ENCODE measurements at regions not wholly inside any gene's neighbourhood (a gene's known extent, or its start where the extent isn't known, plus 50 kb on each side); places are given as distances from the start of the nearest gene placed in this dataset.

DNA sequence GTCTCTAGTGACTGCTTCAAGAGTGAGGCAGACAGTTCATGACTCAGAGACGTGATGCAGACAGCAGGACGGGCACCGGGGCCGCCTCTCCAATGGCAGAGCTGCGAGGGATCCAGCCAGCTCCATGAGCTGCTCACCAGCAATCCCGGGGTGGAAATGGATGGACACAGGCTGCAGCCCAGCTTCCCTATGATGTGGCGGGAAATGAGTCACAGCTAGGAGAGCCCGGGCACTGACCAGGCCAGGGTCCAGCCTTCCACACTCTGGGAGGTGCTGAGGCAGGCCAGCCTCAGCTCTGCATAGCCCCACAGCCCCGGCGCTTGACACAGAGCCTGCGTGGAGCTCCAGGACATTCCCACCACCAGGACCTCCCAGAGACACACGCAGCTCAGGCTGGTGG lies 244.8 kb upstream of the IRX2 start:
- Mint-ChIP-seq H3K4me3 (no peak overlapping the region), H3K4me1 (no peaks in the 10 kb centered on the region), H3K27ac (no peak overlapping the region), H3K27me3 (peaks cover 3% of the 10 kb centered on the region), H3K36me3 (ENCODE audit: low read depth) (no peaks in the 10 kb centered on the region), H3K9me3 (peaks cover 14% of the 10 kb centered on the region)
- no peak for ATAC-seq (replicated peaks)

DNA sequence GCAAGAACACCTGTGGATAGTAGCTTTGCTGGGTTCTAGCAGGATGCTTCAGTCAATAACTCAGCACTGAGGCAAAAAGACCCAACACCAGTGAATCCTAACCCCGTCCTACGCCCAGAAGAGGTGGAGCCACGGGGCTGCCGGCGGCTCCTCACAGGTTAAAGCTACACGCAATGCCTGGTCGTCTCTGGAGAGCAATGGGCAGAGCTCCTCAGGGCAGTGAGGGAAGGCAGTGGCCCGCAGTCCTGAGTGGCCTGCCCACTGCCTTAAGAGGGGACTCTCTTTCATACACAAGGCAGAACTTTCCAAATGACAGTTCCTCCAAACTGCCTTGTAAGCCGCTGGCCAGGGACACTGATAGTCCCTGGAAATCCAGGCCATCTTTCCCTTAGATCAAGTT lies 244.2 kb upstream of the IRX2 start:
- peaks cover 3% of the 10 kb centered on the region for H3K27me3 Mint-ChIP-seq
- no peak for ATAC-seq (replicated peaks)
- no peaks in the 10 kb centered on the region for H3K36me3 Mint-ChIP-seq (ENCODE audit: low read depth)
- no peak overlapping the region for H3K27ac Mint-ChIP-seq
- peaks cover 14% of the 10 kb centered on the region for H3K9me3 Mint-ChIP-seq
- H3K4me1 Mint-ChIP-seq = no peaks in the 10 kb centered on the region
- no peak overlapping the region for H3K4me3 Mint-ChIP-seq

DNA sequence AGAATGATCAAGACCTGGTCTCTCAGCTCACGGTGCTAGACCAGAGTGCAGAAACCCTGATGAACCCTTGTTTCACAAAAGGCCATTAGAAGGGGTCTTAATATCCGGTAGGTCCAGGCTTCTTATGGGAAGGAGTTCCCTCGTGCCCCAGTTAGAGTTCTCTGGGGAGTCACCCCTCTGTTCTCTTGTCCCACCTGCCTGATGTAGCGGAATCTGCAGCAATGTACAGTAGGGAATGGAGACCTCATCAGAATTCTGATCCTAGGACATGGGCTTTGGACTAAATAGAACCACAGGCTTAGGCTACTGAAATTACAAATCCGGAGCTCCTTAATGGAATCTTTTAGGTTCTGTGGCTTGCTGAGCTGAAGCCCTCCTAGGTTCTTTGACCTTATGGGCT lies 243.6 kb upstream of the IRX2 start:
- no peak for ATAC-seq (replicated peaks)
- Mint-ChIP-seq H3K36me3 (ENCODE audit: low read depth) (no peaks in the 10 kb centered on the region), H3K4me1 (no peaks in the 10 kb centered on the region), H3K27me3 (peaks cover 3% of the 10 kb centered on the region), H3K27ac (no peak overlapping the region), H3K9me3 (peaks cover 14% of the 10 kb centered on the region), H3K4me3 (no peak overlapping the region)

GRCh38 chr5:2993771-2994170 lies 242.3 kb upstream of the IRX2 start:
- Mint-ChIP-seq H3K27me3 (peaks cover 3% of the 10 kb centered on the region), H3K4me1 (no peaks in the 10 kb centered on the region), H3K36me3 (ENCODE audit: low read depth) (no peaks in the 10 kb centered on the region), H3K9me3 (peaks cover 14% of the 10 kb centered on the region), H3K4me3 (no peak overlapping the region), H3K27ac (no peak overlapping the region)
- ATAC-seq (replicated peaks) = no peak

DNA sequence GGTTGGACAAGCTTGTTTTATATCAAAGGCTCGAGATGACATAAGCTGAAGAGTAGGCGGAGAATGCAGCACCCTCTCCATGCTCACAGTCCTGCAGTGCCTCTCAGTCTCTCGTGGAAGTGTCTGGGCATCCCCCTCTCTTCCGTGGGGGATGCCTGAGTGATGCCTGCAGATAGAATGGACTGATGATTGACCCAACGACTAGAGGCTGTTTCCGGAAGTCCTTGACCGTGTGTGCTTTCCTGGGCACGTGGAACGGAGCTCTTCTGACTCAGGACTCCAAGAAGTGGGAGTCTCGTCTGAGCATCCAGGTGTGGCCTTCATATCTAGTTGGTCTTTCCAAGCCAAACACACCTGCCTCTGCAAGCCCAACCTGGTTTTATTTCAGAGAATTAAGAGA lies 241.8 kb upstream of the IRX2 start:
- Mint-ChIP-seq H3K4me3 (no peak overlapping the region), H3K4me1 (no peaks in the 10 kb centered on the region), H3K36me3 (ENCODE audit: low read depth) (no peaks in the 10 kb centered on the region), H3K27ac (no peak overlapping the region), H3K27me3 (no peaks in the 10 kb centered on the region), H3K9me3 (peaks cover 10% of the 10 kb centered on the region)
- ATAC-seq (replicated peaks) = no peak

DNA sequence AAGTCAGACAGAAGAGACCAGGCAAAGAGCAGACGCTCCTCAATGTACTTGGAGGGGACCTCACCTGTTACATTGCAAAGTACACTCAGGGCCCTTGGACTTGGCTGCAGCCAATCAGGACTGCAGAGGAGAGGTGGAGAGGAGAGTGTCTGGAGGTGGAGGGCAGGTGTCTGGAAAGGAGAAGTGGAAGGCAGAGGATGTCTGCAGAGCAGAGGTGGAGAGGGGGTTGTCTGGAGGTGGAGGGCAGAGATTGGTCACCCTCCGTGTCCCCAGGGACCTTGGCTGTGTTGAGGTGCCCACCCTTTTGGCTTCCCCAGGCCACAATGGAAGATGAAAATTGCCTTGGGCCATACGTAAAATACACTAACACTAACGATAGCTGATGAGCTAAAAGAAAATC lies 241.3 kb upstream of the IRX2 start:
- H3K4me3 Mint-ChIP-seq = no peak overlapping the region
- H3K27me3 Mint-ChIP-seq = no peaks in the 10 kb centered on the region
- H3K4me1 Mint-ChIP-seq = no peaks in the 10 kb centered on the region
- H3K27ac Mint-ChIP-seq = no peak overlapping the region
- H3K36me3 Mint-ChIP-seq (ENCODE audit: low read depth) = no peaks in the 10 kb centered on the region
- ATAC-seq (replicated peaks) = no peak
- H3K9me3 Mint-ChIP-seq = peaks cover 8% of the 10 kb centered on the region

DNA sequence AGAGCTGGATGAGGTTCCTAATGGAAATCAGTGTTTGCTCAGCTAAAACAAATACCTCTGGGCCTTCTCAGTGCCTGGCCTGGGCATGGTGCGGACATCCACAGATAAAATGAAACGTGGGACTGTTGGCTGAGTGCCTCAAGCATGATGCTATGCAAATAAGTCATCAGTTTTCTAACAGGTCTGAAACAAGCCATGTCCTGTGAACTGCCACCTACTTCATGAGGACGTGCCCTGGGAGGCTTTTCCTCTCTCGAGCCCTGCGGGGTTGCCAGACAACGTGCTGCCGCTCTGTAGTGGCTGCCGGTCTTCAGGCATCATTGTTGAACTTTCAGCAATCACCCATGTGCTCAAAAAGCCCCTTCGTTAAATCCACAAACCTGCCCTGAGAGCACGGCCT lies 240.4 kb upstream of the IRX2 start:
- H3K27me3 Mint-ChIP-seq = no peaks in the 10 kb centered on the region
- H3K27ac Mint-ChIP-seq = no peak overlapping the region
- no peak for ATAC-seq (replicated peaks)
- no peaks in the 10 kb centered on the region for H3K4me1 Mint-ChIP-seq
- no peaks in the 10 kb centered on the region for H3K36me3 Mint-ChIP-seq (ENCODE audit: low read depth)
- H3K4me3 Mint-ChIP-seq = no peak overlapping the region
- peaks cover 11% of the 10 kb centered on the region for H3K9me3 Mint-ChIP-seq

DNA sequence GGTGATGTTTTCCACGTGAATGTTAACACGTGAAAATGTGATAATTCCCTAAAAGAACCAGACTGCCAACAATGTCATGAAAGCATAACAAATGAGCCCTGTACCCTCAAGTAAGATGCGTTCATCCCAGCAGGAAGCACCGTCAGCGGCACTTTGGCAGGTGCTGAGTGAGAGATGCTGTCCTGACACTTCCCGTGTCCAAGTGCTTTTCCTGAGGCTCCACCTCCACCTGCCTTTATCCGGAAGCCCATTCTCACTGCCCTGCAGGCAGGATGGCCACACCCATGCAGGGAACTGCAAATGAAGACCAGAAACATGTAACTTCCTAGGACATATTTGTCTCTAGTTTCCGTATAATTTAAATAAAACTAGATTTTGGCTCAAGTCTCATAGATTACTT lies 238.0 kb upstream of the IRX2 start:
- no peaks in the 10 kb centered on the region for H3K36me3 Mint-ChIP-seq (ENCODE audit: low read depth)
- peaks cover 11% of the 10 kb centered on the region for H3K9me3 Mint-ChIP-seq
- no peaks in the 10 kb centered on the region for H3K4me1 Mint-ChIP-seq
- no peak overlapping the region for H3K4me3 Mint-ChIP-seq
- no peak for ATAC-seq (replicated peaks)
- H3K27me3 Mint-ChIP-seq = no peaks in the 10 kb centered on the region
- H3K27ac Mint-ChIP-seq = no peak overlapping the region

GRCh38 chr5:2986301-2986700 lies 234.8 kb upstream of the IRX2 start:
- no peak overlapping the region for H3K4me3 Mint-ChIP-seq
- no peaks in the 10 kb centered on the region for H3K4me1 Mint-ChIP-seq
- no peak overlapping the region for H3K27ac Mint-ChIP-seq
- ATAC-seq (replicated peaks) = no peak
- H3K36me3 Mint-ChIP-seq (ENCODE audit: low read depth) = no peaks in the 10 kb centered on the region
- no peaks in the 10 kb centered on the region for H3K27me3 Mint-ChIP-seq
- peaks cover 9% of the 10 kb centered on the region for H3K9me3 Mint-ChIP-seq

- H3K4me1 Mint-ChIP-seq = no peaks in the 10 kb centered on the region
- no peak overlapping the region for H3K4me3 Mint-ChIP-seq
- H3K36me3 Mint-ChIP-seq (ENCODE audit: low read depth) = no peaks in the 10 kb centered on the region
- no peak for ATAC-seq (replicated peaks)
- no peaks in the 10 kb centered on the region for H3K27me3 Mint-ChIP-seq
- no peak overlapping the region for H3K27ac Mint-ChIP-seq
- peaks cover 9% of the 10 kb centered on the region for H3K9me3 Mint-ChIP-seq
These were observed 234.2 kb upstream of the IRX2 start for GRCh38 chr5:2985718-2986117.

DNA sequence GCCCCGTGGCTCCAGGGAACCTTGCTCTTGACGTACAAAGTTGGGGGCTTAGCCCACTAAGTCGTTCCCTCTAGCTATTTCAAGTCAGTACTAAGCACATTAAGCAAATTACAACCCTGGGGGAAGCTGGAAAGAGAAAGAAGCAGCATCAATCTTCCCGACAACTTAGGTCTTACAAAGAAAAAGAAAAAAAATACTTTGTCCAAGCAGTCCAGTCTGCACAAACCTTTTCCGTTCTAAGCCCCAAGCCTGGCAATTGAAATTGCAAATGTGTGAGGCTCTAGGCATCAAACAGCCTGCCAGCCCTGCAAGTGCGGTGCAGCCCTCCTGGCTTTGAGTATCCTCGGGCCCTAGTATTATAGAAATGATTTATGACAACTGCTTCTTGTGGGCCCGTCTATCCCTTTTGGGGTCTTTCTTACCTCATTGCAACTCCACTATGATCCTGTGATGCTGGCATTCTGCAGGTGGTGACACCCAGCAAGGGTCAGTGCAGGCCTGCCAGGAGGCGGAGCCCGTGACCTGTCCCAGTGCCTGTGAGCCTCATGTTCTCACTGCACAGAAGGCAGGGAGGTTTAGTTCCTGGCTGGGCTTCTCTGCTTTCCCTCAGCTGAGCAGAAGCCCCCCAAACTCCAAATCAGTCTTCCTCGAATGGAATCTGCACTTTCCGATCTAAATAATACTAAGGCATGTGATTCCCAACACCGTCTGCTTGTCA lies 232.3 kb upstream of the IRX2 start:
- Mint-ChIP-seq H3K9me3 (peaks cover 9% of the 10 kb centered on the region), H3K4me3 (no peak overlapping the region), H3K27me3 (no peaks in the 10 kb centered on the region), H3K36me3 (ENCODE audit: low read depth) (no peaks in the 10 kb centered on the region), H3K27ac (no peak overlapping the region), H3K4me1 (no peaks in the 10 kb centered on the region)
- ATAC-seq (replicated peaks) = no peak

- Mint-ChIP-seq H3K4me1 (no peaks in the 10 kb centered on the region), H3K27me3 (no peaks in the 10 kb centered on the region), H3K9me3 (peaks cover 13% of the 10 kb centered on the region), H3K27ac (no peak overlapping the region), H3K4me3 (no peak overlapping the region), H3K36me3 (ENCODE audit: low read depth) (no peaks in the 10 kb centered on the region)
- ATAC-seq (replicated peaks) = no peak
These were observed 230.2 kb upstream of the IRX2 start for GRCh38 chr5:2981652-2982051.

GRCh38 chr5:2981035-2981434 lies 229.6 kb upstream of the IRX2 start:
- ATAC-seq (replicated peaks) = no peak
- no peaks in the 10 kb centered on the region for H3K27me3 Mint-ChIP-seq
- peaks cover 18% of the 10 kb centered on the region for H3K9me3 Mint-ChIP-seq
- no peaks in the 10 kb centered on the region for H3K36me3 Mint-ChIP-seq (ENCODE audit: low read depth)
- H3K4me1 Mint-ChIP-seq = no peaks in the 10 kb centered on the region
- no peak overlapping the region for H3K27ac Mint-ChIP-seq
- H3K4me3 Mint-ChIP-seq = no peak overlapping the region

DNA sequence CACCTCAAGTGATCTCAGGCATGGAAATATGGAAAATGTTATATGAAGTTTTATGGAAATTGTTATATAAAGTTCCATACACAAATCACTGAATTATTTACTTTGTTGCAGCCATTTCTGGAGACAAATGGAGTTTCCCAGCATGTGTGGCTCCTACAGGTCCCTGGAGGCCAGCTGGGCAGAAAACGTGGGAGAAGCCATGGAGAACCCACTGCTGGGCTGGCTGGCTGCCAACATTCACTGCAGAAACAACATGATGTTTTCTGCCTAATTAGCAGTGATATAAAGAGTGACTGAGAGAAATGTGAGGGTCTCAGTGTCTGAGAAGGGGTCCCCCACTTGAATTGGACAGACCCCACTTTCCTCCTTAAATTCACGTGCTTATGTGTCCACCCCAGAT lies 208.8 kb upstream of the IRX2 start:
- Mint-ChIP-seq H3K27me3 (no peaks in the 10 kb centered on the region), H3K9me3 (peaks cover 10% of the 10 kb centered on the region), H3K27ac (no peak overlapping the region), H3K4me3 (no peak overlapping the region), H3K36me3 (ENCODE audit: low read depth) (no peaks in the 10 kb centered on the region), H3K4me1 (no peaks in the 10 kb centered on the region)
- no peak for ATAC-seq (replicated peaks)

DNA sequence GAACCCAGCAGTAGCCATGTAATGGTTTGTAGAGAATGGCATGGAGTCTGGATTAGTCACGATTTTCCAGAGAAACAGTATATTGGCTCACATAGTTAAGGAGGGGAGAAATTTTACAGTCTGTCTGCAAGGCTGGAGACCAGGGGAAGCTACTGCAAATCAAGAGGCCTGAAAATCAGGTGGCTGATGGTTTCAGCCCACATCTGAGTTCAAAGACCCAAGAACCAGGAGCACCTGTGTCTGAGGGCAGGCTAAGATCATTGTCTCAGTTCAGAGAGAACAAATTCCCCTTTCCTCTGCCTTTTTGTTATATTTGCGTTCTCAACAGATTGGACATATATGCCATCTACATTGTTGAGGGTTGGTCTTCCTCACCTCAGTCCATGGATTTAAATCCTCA lies 207.5 kb upstream of the IRX2 start:
- Mint-ChIP-seq H3K4me3 (no peak overlapping the region), H3K4me1 (no peaks in the 10 kb centered on the region), H3K27ac (no peak overlapping the region), H3K27me3 (no peaks in the 10 kb centered on the region), H3K9me3 (peaks cover 10% of the 10 kb centered on the region), H3K36me3 (ENCODE audit: low read depth) (no peaks in the 10 kb centered on the region)
- ATAC-seq (replicated peaks) = no peak

GRCh38 chr5:2948875-2949274 lies 197.4 kb upstream of the IRX2 start:
- H3K27me3 Mint-ChIP-seq = no peaks in the 10 kb centered on the region

More at GRCh38 chr5:2948875-2949274, 197.4 kb upstream of the IRX2 start:
- Mint-ChIP-seq H3K36me3 (ENCODE audit: low read depth) (no peaks in the 10 kb centered on the region), H3K4me1 (no peaks in the 10 kb centered on the region), H3K9me3 (peaks cover 15% of the 10 kb centered on the region), H3K27ac (no peak overlapping the region), H3K4me3 (no peak overlapping the region)
- ATAC-seq (replicated peaks) = no peak
